Gastrocnemius medialis (tissue), 4 donors: ENCODE measurements at regions not wholly inside any gene's neighbourhood (a gene's known extent, or its start where the extent isn't known, plus 50 kb on each side); places are given as distances from the start of the nearest gene placed in this dataset.

Experiments
- ATAC-seq, 2 donors: fragments of 150-250 bp; one replicate each; pipeline ENCODE4 v1.9.1; 2016
- DNase-seq, 2 donors: peaks; one replicate each; pipeline ENCODE4 v3.0.0-alpha.2; 2019
- H3K27ac ChIP-seq, 4 donors: fragments of 200-600 bp; sonication (generic); 1 replicate in 1 of 4; 2 replicates in 3 of 4; pipeline ENCODE4 v1.5.1; 2016 to 2018; ENCODE audit warnings: mild to moderate bottlenecking in 2 of 4, moderate library complexity in 1 of 4
- H3K27me3 ChIP-seq, 3 donors: fragments of 200-600 bp; sonication (generic) in 2 of 3; 1 replicate in 1 of 3; 2 replicates in 2 of 3; pipeline versions ENCODE4 v1.5.1 to v1.6.0; 2016 to 2019; ENCODE audit warnings: mild to moderate bottlenecking in 1 of 3, moderate library complexity in 1 of 3
- H3K36me3 ChIP-seq, 2 donors: fragments of 200-600 bp; sonication (generic) in 1 of 2; one replicate each; pipeline ENCODE4 v1.5.1; 2017 to 2018
- H3K4me1 ChIP-seq, 2 donors: fragments of 200-600 bp; sonication (generic) in 1 of 2; one replicate each; pipeline ENCODE4 v1.5.1; 2016 to 2017; ENCODE audit warnings: mild to moderate bottlenecking in 2 of 2
- H3K4me3 ChIP-seq, 4 donors: fragments of 200-600 bp; sonication (generic) in 3 of 4; 1 replicate in 1 of 4; 2 replicates in 3 of 4; pipeline ENCODE4 v1.5.1; 2016 to 2019; ENCODE audit warnings: mild to moderate bottlenecking in 2 of 4
- H3K9me3 ChIP-seq, 3 donors: fragments of 200-600 bp; sonication (generic) in 2 of 3; 1 replicate in 1 of 3; 2 replicates in 2 of 3; pipeline ENCODE4 v1.5.1; 2016 to 2019
- POLR2A ChIP-seq, 2 donors: fragments of 450-650 bp; IDR thresholded peaks; one replicate each; pipeline ENCODE4 v1.6.1; 2017; ENCODE audit warnings: antibody characterized with exemption in 2 of 2, mild to moderate bottlenecking in 2 of 2, moderate library complexity in 2 of 2
- in situ Hi-C, 4 donors: fragments of 200-750 bp; cut with MboI; loops; one replicate each; pipeline versions ENCODE4 v1.15.0 to v1.8.0; 2017; ENCODE audit warnings: low sequenced_read_pairs in 4 of 4
- intact Hi-C: fragments of 100-400 bp; cut with DNase I; formaldehyde crosslinking; loops from one replicate; pipeline ENCODE4 v1.15.1; 2023; ENCODE audit warnings: low total_unique reads
- TF ChIP-seq, protein P1 (sequence below), 5 experiments: fragments of 450-650 bp in 3 of 5; fragments of 200-600 bp in 2 of 5; sonication (generic) in 2 of 5; IDR thresholded peaks in 4 of 5; conservative IDR thresholded peaks in 1 of 5; 1 replicate in 4 of 5; 2 replicates in 1 of 5; pipeline ENCODE4 v1.5.1; 2016 to 2019; ENCODE audit warnings: antibody characterized with exemption in 5 of 5, mild to moderate bottlenecking in 3 of 5, moderate library complexity in 3 of 5

DNA sequence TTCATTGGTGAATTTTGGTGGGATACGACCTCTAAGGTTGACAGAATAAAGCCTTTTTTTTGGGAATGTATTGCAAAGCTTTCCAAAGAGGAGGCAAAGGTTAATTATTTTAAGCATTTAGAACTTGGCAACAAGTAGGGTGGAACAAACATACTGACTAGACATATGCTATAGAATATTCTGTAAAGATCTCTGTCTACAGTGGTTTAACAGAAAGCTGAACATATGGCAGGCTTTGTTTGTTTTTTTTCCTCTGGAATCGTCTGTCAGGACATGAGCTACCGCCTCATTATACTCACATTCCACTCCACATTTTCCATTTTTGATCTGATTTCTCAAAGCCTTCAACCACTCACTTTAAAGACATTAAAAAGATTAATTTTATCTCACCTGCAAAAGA, 153.4 kb upstream of the PELI2 start:
- H3K4me3 ChIP-seq = no peak overlapping the region
- no peak for ATAC-seq
- H3K9me3 ChIP-seq = no peaks in the 10 kb centered on the region
- H3K27me3 ChIP-seq = no peaks in the 10 kb centered on the region
- no peak overlapping the region for H3K27ac ChIP-seq
- in situ Hi-C loops = no loop called here
- H3K36me3 ChIP-seq = no peaks in the 10 kb centered on the region
- no peak for TF ChIP-seq POLR2A (IDR thresholded peaks at IDR 0.05)
- TF ChIP-seq, protein P1, sequence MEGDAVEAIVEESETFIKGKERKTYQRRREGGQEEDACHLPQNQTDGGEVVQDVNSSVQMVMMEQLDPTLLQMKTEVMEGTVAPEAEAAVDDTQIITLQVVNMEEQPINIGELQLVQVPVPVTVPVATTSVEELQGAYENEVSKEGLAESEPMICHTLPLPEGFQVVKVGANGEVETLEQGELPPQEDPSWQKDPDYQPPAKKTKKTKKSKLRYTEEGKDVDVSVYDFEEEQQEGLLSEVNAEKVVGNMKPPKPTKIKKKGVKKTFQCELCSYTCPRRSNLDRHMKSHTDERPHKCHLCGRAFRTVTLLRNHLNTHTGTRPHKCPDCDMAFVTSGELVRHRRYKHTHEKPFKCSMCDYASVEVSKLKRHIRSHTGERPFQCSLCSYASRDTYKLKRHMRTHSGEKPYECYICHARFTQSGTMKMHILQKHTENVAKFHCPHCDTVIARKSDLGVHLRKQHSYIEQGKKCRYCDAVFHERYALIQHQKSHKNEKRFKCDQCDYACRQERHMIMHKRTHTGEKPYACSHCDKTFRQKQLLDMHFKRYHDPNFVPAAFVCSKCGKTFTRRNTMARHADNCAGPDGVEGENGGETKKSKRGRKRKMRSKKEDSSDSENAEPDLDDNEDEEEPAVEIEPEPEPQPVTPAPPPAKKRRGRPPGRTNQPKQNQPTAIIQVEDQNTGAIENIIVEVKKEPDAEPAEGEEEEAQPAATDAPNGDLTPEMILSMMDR (IDR thresholded peaks at IDR 0.05 in 4 of 5, conservative IDR thresholded peaks at IDR 0.05 in 1 of 5) = no peak
- DNase-seq = no peak
- H3K4me1 ChIP-seq = no peaks in the 10 kb centered on the region
- intact Hi-C loops = no loop called here

DNA sequence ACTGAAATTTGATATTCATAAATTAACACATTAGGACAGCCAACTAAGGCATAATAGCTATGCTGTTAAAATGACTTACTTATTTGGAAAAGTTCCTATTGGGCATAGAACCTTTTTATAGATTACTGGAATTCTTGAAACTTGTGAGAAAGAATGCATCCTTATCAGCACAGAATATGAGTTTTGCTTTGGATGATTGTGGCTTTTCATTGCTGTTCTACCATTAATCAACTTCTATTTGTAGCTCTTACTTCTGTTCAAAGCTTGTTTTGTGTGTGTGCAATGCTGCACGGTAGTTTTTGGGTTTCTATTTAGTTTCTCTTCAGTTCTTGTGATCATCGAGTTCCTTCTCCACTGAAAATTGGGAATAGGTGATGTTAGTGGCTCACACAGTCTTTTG, 152.4 kb upstream of the PELI2 start:
- no peaks in the 10 kb centered on the region for H3K36me3 ChIP-seq
- in situ Hi-C loops = no loop called here
- no peak overlapping the region for H3K4me3 ChIP-seq
- no peaks in the 10 kb centered on the region for H3K27me3 ChIP-seq
- H3K9me3 ChIP-seq = no peaks in the 10 kb centered on the region
- DNase-seq (no peak), ATAC-seq (no peak)
- no peaks in the 10 kb centered on the region for H3K4me1 ChIP-seq
- no peak overlapping the region for H3K27ac ChIP-seq
- intact Hi-C loops = no loop called here
- TF ChIP-seq POLR2A (IDR thresholded peaks at IDR 0.05) = no peak
- TF ChIP-seq, protein P1 (IDR thresholded peaks at IDR 0.05 in 4 of 5, conservative IDR thresholded peaks at IDR 0.05 in 1 of 5) = no peak

DNA sequence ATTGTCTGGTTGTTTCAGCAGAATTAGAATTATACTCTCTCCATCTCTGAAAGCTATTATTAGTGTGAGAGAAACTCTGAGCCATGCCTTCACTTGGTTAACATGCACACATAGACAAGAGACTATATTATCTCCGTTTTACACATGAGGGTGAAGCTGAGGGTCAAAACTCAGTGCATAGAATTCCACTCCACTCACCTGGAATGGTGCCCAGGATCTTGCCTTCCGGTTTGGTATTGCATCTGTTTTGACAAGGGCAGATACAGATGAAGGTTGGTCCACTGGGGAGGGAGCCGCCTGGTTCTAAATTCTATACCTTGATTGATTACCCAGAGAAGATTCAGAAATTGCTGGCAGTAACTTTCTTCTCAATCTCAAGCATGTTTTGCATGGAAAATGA, 149.5 kb upstream of the PELI2 start:
- H3K4me1 ChIP-seq = no peaks in the 10 kb centered on the region
- no peak for DNase-seq

DNA sequence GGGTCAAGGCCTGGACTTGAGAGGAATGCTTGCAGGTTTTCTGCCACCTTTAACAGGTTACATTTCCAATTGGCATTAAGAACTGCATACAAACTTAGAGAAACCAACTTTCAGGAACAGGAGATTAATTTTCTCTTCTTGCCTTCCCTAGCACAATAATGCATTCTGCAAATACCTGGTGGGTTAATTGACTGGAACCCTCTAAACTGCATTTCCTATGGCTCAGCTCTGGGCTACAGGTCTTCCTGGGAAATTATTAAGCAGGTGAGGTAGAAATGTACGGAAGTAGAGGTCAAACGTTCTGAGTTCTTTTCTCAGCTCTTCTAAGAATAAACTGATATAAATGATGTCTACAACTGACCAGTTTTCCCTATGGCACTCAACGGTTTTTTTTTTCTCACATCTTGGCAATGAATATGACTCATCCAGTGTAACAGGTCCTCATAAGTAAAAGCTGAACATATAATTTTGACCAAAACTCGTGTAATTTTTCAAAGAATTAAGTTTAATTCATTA, 144.9 kb upstream of the PELI2 start:
- in situ Hi-C loops = no loop called here
- Histone ChIP-seq H3K27me3 (no peaks in the 10 kb centered on the region), H3K27ac (no peak overlapping the region), H3K4me3 (no peak overlapping the region), H3K9me3 (no peaks in the 10 kb centered on the region), H3K4me1 (no peaks in the 10 kb centered on the region), H3K36me3 (no peaks in the 10 kb centered on the region)
- no peak for TF ChIP-seq POLR2A (IDR thresholded peaks at IDR 0.05)
- TF ChIP-seq, protein P1 (IDR thresholded peaks at IDR 0.05 in 4 of 5, conservative IDR thresholded peaks at IDR 0.05 in 1 of 5) = no peak
- DNase-seq (no peak), ATAC-seq (no peak)
- intact Hi-C loops = no loop called here

More for the DNA sequence above, 149.5 kb upstream of the PELI2 start:
- Histone ChIP-seq H3K27ac (no peak overlapping the region), H3K27me3 (no peaks in the 10 kb centered on the region), H3K9me3 (no peaks in the 10 kb centered on the region), H3K36me3 (no peaks in the 10 kb centered on the region), H3K4me3 (no peak overlapping the region)
- no peak for ATAC-seq
- in situ Hi-C loops = no loop called here
- intact Hi-C loops = no loop called here
- TF ChIP-seq POLR2A (IDR thresholded peaks at IDR 0.05) = no peak
- TF ChIP-seq, protein P1 (IDR thresholded peaks at IDR 0.05 in 4 of 5, conservative IDR thresholded peaks at IDR 0.05 in 1 of 5) = no peak
